Embryonic facial prominence (tissue), 1 donor: ENCODE measurements at regions not wholly inside any gene's neighbourhood (a gene's known extent, or its start where the extent isn't known, plus 50 kb on each side); places are given as distances from the start of the nearest gene placed in this dataset.

Experiments
- DNase-seq: peaks from one replicate; pipeline ENCODE4 v3.0.0-alpha.2; 2016; ENCODE audit errors: extremely low spot score

- no peak for DNase-seq
Observed at GRCh38 chr22:49305214-49305965, 522.3 kb downstream of the BRD1 start.

GRCh38 chr22:49303781-49304461 lies 523.8 kb downstream of the BRD1 start:
- DNase-seq = no peak

- no peak for DNase-seq
Observed at GRCh38 chr22:49303061-49303735, 524.5 kb downstream of the BRD1 start.

GRCh38 chr22:49302530-49302929 lies 525.1 kb downstream of the BRD1 start:
- no peak for DNase-seq

GRCh38 chr22:49302150-49302460 lies 525.6 kb downstream of the BRD1 start:
- DNase-seq = no peak

- DNase-seq = no peak
Observed at GRCh38 chr22:49301398-49302149, 526.1 kb downstream of the BRD1 start.

DNA sequence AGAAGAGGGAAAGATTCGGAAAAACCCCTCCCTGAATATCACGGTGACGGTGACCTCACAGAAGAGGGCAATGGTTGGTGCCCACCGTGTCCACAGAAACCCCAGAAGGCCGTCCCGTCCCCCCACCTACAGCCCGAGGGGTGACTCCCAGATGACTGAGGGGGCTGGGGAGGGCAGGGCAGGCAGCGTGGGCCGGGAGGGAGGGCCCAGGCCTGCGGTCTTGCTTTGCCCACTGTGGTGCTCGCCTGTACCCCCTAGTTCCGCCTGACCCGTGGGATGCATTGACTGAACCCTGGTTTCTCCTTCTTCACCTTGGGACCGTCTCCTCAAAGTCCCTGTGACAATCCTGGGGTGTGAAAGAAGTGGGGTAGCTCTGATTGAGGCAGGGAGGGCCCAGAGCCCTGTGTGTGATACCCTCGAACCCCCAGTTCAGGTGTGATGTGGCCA lies 526.7 kb downstream of the BRD1 start:
- DNase-seq = no peak

DNA sequence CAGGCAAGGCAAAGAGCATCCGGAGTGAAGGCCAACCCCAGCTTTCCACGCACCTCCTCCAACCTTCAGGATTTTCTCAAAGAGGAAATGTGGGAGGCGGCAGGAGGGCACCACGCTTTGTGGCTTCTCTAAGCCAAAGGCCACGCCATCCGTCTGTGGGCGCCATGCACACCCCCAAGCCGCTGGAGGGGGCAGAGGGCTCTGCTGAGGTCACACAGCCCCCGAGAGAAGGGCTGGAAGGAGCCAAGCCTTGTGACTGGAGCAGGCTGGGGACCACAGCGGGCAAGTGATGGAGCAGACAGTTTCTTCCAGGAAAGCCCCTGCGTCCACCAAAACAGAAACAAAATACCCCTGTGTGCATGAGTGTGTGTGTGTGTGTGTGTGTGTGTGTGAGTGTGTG lies 527.4 kb downstream of the BRD1 start:
- DNase-seq = no peak

DNA sequence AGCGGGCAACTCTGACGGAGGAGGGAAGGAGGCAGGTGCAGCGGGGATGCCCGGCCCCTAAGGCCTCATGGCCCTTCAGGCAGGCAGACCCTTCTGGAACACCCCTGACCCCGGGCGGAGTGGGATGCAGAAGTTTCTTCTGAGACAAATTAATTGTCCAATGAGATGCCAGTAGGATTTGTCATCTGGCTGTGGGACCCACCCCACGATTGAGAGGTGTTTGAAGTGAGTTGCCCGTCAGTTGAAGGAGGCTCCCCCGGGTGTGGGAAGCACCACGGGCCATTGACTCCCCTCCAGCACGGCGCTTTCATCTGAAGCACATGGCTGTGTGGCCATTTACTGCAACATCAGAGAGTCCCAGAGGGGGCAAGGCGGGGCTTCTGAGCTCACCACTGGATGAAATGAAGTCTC lies 527.8 kb downstream of the BRD1 start:
- no peak for DNase-seq

GRCh38 chr22:49298834-49299750 lies 528.6 kb downstream of the BRD1 start:
- DNase-seq = no peak

GRCh38 chr22:49297871-49298721 lies 529.6 kb downstream of the BRD1 start:
- no peak for DNase-seq

- DNase-seq = no peak
Observed at GRCh38 chr22:49297286-49297870, 530.3 kb downstream of the BRD1 start.

DNA sequence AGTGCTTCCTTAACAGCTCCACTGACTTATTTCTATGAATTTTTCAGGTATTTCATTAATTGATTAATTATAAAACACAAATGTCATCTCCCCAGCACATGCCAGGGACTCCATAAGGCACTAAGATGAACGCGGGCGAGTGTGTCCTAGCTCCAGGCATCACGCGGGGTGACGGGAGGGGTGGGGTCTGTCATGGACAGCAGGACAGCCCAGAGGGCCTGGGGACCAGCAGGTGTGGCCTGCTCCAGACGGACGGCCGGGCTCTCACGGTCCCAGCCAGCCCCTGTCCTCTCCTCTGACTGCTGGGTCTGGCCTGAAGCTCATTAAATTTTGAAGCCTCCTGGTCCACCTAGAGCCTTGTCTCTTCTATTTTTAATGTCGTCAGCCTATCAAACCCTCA lies 531.1 kb downstream of the BRD1 start:
- DNase-seq = no peak

DNA sequence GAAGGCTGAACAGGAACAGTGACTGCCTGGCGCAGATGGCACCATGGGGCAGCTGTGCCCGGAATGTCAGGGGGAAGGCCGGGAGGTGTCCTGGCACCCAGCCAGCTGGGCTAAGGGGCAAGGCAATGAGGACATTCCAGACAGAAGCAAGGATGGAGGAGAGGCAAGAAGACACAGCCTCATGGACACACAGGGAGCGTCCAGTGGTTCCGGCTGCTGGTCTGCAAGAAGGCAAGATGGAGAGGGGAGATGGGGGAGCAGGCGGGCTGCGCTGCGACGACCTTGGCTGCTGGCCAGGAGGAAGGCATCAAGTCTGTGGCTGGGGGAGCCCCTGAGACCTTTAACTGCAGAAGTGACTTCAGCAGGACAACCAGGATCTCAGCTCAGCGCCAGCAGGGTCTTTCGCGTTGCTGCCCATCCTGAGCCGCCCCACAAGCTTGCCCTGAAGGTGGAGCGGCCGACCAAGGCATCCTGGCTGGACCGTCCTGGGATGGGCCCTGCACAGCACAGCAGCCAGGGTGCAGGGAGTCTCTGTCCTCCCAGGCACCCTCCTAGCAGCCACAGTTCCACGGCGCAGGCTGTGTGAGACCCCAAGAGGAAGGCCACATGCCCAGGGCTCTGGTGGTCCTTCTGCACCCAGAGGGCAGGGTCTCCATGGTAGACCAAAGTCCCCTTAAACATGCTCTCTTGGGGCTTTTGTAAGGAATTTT lies 531.7 kb downstream of the BRD1 start:
- no peak for DNase-seq

- no peak for DNase-seq
Observed at GRCh38 chr22:49295465-49295743, 532.3 kb downstream of the BRD1 start.

GRCh38 chr22:49294656-49295464 lies 532.8 kb downstream of the BRD1 start:
- no peak for DNase-seq

- DNase-seq = no peak
Observed at GRCh38 chr22:49292909-49293308, 534.8 kb downstream of the BRD1 start.

DNA sequence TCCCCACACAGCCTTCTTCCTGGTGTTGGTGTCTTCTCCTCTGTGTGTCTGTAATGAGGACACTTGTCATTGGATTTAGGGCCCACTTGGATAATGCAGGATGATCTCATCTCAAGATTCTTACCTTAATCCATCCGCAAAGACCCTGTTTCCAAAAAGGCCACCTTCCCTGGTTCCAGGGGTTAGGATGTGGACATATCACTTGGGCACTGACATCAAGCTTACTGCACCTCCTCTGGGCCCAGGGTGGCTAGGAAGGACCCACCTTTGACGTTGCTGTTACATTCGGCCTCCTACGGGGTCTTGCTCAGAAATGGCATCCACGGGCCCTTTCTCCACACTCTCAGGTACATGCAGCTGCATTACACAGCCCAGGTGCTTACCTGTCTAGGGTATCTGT lies 535.9 kb downstream of the BRD1 start:
- no peak for DNase-seq

DNA sequence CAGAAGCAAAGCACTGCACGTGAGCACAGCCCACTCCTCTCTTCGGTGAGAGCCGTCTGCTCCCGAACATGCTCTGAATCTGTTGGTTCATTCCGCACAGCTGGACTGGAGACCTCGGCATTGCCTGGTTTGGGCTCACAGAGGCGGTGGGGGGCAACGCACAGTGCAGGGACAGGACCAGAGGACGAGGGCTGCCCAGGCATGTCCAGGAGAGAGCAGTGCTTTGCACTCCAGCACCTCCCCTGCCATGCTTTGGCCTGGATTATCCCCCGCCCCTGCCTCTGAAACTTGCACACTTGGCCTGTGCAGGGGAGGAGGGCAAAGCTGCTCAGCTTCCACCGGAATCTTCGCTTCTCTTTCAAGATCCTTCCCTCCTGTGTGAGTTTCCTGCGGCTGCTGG lies 536.5 kb downstream of the BRD1 start:
- DNase-seq = no peak
